Forelimb muscle (tissue), 1 donor: ENCODE measurements at regions not wholly inside any gene's neighbourhood (a gene's known extent, or its start where the extent isn't known, plus 50 kb on each side); places are given as distances from the start of the nearest gene placed in this dataset.
"Not testable (repeated sequence)": the region's sequence is repeated elsewhere in the genome, so short reads cannot be mapped to it uniquely, and the experiment has no call there.

ENCODE experiments used
- DNase-seq: peaks from one replicate; pipeline ENCODE4 v3.0.0-alpha.2; 2013; ENCODE audit warnings: low read depth

DNA sequence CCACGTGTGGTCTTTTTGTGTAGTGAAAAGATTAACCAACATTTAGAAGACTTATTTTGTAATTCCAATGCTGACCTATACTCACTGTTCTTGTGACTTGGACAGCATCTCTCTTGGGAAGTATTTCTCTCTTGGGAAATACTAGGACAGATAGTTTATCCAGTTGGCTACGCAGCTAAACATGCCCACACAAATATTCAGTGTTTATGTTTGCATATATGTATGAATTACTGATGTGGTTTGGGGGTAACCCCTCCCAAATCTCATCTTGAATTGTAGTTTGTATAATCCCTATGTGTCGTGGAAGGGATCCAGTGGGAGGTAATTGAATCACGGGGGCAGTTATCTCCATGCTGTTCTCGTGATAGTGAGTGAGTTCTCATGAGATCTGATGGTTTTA, 2062.3 kb upstream of the CELF4 start:
- no peak for DNase-seq

DNA sequence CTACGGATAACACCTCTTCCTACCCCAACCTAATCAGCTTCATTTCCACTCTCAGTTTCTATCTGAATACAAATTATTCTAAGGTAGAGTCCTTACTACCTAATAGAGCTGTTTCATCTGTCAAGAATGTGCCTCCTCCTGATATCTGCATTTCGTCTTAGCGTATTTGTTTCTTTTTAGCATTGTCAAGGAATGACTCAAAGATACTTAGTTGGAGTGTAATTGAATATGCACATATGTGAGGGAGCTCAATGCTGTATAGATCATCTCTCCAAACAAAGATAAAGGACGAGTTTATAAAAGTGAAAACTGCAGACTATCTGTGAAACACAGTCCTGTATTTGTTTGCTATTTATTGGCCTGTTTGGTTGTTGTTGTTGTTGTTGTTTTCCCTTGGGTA, 2059.4 kb upstream of the CELF4 start:
- DNase-seq: no peak

DNA sequence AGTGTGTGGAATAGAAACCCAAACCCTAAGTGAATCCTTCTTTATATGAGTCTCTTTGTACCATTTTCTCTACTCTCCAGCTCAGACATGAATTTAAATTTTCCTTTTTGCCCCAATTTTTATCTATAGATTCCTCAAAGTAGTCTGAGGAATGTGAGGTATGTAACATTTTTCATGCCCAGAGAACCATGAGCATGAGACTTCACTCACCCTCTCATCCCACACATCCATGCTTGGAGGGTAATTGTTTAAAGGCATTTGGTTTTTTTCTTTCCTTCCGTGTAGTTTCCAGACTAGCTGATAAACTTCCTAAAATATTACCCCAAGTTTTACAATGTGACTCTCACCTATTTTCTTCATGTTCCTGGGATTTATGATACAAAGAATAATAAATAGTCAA, 2056.8 kb upstream of the CELF4 start:
- DNase-seq: no peak

DNA sequence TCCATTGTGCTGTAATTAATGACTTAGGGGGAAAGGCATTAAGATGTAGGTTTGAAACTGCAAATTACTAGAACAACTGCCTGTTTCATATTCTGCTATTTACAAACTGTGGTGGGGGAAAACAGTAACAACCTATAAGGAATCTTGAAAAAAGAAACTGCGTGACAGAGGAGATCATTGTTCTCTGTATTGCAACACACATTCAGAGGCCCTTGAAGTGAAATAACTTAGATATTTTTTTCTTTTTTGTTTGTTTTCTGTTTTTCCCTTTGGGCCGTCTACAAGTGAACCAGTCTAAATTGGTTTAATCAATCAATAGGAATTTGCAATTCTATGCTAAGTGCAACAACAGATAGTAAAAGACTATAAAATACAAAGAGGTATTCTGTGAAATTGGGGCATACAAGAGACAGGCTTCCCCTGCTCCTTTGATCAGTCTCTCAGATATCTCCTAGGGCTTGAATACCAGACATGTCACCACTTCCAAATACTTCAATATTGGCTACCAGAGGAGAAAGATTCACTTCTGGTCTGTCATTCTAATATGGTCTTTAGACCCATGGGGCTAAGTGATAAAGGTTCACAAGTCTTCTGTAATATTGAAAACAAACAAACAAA, 2055.1 kb upstream of the CELF4 start:
- DNase-seq: no peak

DNA sequence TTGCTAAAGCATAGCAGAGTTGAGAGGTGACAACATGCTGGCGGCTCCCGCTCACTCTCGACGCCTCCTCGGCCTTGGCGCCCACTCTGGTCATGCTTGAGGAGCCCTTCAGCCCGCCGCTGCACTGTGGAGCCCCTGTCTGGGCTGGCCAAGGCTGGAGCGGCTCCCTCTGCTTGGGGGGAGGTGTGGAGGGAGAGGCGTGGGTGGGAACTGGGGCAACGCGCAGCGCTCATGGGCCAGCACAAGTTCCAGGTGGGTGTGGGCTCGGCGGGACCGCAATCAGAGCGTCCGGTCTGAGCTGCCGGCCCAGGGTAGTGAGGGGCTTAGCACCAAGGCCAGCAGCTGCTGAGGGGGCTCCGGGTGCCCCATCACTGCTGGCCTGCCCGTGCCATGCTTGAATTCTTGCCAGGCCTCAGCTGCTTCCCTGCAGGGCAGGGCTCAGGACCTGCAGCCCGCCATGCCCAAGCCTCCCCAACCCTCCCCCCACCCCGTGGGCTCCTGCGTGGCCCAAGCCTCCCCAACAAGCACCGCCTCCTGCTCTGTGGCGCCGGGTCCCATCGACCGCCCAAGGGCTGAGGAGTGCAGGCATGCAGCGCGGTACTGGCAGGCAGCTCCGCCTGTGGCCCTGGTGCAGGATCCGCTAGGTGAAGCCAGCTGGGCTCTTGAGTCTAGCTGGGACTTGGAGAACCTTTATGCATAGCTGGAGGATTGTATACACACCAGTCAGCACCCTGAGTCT, 2052.8 kb upstream of the CELF4 start:
- no peak for DNase-seq

DNA sequence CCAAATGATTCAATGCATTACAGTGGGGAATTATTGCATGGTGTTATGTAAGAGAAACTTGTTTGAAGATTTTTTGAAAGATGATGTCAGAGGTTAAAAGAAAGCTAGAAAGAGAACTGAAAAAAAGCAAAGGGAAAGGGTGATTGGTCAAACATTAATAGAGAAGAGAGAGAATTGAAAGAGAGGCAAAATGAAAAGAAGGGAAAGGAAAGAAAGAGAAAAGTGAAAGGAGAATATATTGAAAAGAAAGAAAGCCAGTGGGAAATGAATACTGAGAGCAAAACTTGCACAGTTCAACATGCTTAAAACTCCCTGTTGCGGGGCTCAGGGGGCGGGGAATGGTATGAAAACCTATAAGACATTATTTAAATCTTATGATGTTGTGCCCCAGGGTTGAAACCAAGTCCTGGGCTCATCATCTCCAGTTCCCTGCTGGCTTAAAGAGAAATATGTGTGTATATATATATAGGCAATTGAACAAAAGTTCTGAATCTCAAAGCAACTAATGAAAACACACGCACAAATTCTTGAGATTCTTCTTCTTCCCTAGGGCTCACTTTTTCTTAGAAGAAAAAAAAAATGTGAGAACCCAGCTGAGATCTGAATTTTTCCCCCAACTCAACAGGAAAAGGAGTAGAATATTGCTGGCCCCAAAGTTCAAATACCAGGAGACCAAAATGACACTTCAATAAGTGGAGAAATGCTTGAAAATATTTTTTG, 2045.9 kb upstream of the CELF4 start:
- DNase-seq: no peak

DNA sequence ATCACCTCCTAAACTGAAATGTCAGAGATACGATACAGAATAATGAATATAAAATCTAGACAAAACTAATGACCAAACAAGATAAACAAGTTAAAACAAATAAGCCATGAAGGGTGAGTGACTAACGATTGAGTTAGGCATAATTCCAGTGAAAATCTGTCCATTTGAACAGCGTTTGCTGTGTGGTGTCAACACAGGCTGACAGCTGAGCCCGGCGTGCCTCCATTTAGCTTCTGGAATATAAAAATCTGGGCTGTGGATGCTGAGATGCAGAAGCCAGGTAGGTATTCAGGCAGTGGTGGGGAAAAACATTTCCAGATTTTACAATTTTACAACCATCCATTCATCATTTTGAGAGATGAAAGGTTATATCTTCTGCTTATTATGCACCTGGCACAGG, 2041.4 kb upstream of the CELF4 start:
- DNase-seq: no peak

DNA sequence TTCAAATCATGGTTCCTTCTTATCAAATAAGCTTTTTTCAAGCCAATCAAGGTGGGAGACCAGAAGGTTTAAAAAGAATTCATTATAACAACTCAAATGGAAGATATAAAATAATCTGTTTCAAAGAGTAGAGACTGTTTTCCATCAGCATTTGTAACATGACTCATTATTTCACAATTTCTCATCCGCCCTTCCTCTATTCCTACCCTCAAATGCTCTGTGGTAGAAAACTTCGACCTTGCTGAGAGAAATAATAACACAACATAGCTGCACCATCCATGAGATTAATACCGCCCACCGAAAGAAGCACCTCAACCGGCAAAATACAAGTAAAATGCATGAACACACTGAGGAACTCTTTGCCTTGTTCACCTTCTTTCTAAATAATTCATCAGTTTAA, 2039.2 kb upstream of the CELF4 start:
- DNase-seq: no peak

DNA sequence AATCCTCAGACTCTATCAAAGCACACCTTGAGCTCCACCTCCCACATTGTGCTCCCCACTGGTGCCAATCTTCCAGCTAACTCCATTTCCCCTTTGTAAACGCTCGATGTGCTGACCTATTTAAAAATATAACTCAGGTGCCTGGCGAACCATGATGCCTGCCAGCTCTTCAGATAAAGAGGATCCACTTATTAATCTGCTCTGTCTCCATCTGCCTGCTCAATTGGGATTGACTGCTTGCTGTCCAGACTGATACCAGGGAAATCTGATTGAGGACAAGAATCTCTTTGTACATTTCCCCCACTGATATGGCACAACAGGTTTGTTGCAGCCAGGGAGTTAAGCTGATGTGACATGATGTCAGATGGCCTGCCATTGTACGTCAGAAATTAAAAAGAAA, 2036.5 kb upstream of the CELF4 start:
- DNase-seq: no peak

DNA sequence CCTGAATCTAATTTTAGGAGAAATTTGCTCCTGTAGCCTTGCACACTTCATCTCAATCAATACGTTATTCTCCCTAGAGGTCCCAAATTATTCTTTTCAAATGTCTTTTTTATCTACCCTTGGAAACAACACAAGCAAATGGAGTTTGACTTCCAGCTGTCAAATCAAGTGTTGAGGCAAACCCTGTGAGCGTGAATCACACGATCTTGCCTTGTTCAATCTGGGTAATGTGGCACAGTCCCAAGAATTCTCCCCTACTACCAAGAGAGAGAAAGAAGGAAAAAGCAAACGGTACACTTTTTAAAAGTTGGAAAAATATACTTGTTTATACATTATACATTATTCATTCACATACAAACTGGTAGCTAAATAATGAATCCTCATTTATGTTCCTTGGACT, 2035.3 kb upstream of the CELF4 start:
- no peak for DNase-seq

DNA sequence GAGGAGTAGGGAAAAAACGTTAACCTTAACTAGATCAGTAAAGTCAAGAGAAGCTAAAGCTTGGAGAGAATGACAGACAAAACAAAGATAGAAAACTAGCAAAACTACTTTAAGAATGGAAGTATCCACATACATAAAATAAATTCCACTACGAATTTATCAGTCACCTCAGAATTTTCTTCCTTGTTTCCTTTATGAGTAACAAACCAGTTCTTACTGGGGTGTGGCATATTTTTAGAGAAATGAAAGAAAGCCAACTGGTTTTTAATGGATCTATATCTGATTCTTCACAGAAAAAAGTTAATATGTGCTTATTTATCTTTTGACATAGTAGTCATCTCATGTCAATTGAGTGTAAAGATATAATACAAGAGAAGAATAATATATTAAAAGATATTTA, 2033.7 kb upstream of the CELF4 start:
- DNase-seq: no peak

DNA sequence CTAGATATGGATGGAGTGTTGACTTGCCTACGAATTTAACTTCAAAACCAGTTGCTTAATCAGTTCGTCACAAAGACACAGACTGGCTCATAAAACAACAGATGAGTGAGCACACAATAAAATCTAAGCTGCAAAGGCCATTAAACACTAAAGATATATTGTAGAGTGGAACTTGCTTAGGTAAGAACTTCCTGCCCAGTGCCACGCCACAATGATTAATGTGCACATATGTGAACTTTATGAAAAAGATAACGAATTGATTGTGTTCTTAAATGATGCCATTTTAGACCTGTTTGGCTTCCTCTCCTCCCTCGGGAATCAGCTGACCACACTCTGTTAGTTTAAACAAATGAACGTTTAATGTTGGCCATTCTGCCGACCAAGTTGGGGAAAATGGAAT, 2031.3 kb upstream of the CELF4 start:
- no peak for DNase-seq

DNA sequence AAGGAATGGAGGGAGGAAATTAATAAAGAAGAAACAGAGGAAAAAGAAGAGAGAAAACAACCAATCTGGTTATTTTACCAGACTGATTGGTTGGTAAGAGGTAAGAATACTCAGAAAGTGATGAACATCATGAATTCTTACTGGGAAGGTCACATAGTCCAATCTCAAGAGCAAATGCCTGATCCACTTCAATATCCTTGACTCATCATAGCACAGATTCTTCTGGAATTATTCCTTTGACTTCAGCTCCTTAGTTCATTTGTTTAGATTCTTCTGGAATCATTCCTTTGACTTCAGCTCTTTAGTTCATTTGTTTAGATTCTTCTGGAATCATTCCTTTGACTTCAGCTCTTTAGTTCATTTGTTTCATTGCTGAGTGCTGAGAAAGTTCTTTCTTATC, 2030.6 kb upstream of the CELF4 start:
- DNase-seq: no peak

DNA sequence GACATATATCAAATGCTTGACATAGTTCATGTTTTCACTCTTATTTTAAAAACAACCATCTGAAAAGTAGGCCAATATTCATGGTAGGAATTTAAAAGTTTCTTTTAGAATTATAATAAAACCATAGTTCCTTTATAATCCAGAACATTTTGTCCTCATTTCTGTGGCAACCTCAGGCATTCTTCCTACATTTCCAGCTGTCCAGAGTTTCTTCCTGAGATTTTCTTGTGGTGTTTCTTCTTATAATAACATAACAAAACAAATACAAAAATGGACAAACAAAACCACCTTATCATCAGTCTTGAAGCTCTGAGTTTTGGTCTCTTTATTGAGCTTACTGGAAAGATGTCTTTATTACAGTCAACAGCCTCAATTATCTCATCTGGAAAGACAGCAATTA, 2028.6 kb upstream of the CELF4 start:
- DNase-seq: no peak

DNA sequence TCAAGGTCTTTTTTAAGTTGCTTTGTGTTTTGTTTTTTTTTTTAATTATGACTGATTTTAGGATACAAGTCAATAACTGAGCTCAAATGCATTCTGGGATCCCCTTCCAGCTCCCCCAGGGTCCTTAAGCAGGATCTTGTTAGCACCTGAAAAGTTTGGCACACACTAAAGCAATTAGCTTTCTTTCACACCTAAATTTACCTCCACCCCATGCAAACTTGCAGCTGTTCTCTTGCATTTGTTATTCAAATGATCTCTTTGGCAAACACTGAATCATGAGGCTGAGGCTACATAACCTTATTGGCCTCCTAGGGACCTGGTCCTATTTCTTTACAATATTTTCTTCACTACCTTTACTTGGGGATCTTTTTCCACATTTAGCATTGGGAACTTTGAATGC, 2026.1 kb upstream of the CELF4 start:
- DNase-seq: no peak

DNA sequence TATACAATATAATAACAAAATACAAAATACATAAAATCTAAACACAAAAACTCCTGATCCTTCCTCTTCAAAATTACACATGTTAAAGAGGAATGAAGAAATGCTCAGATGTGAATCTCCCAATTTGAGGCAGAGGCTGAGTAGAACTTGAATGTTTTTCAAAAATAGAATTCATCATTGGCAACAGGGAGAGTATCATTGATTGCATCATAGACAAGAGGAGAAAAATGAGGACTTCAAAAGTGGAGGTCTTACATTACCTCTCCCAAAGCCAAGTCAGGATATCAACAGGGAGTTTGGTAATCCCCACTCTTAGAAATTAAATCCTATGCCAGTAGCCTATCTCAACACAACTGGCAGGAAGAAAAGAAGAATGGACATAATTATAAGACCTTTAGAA, 2023.9 kb upstream of the CELF4 start:
- DNase-seq: no peak

DNA sequence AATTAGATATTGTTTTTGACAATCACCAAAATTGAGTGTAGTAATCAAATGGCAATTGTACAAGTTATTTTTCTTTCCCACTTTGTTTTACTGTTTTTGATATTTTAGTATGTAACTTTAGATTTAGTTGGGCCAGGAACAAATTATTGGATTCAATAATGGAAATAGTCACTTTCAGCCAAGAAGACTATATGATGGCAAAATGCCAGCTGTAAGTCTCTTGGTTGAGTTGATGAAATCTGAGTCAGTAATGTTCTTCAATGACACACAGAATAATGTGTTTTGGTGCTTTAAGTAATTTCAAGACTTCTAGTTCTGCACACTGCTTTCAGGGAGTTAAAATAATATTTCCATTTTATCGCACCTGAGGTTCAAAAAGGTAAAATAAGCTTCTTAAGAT, 2022.0 kb upstream of the CELF4 start:
- peak; percentile 29 for DNase-seq

DNA sequence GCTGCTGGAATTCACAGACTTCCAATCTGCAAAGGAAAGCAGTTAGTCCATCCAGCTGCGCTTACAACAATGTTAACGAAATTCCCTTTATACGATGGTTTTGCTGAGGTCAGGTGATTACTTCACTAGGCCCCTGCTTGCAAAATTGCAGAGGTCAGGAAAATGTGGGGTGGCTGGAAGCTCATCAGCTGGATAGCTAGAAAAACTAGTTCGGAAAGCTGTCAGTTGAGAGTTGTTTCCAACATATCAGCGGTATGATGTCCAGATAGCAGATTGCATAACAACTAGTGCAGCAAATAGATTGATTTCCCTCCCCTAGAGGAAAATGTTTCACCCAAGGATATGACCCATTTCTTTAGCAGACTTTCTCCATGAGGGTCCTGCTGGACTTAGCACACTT, 2021.1 kb upstream of the CELF4 start:
- peak; percentile 17 for DNase-seq

DNA sequence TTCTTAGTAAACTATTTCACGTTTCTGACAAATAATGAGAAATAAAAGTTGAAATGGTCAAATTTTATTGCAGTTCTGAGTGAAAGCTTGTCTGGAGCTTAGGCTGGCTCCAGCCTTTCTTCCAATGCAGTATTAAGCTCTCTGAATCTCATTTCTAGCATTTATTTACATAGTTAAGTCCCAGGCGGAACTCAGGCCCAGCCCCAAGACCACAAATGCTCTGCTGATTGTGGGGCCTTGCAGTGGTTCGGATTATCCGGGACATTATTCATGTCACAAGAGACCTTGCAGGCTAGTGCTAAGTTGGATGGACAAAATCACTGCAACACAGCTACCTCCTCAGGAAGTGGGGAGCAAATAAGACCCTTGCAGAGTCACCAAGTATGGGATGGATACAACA, 2009.3 kb upstream of the CELF4 start:
- DNase-seq: no peak

DNA sequence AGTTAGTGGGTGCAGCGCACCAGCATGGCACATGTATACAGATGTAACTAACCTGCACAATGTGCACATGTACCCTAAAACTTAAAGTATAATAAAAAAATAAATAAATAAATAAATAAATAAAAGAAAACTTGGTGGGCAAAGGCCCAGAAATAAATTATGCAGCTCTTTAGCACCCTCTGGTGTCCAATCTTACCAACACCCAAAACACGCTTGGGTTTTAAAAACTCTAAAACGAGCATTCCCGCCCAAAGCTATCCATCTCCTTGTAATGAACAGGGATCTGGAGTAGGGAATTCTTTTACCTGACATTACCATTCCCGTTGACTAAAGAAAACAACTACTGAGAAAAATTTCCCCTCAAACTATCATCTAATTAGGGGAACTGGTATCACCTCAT, 2005.9 kb upstream of the CELF4 start:
- DNase-seq: no peak

DNA sequence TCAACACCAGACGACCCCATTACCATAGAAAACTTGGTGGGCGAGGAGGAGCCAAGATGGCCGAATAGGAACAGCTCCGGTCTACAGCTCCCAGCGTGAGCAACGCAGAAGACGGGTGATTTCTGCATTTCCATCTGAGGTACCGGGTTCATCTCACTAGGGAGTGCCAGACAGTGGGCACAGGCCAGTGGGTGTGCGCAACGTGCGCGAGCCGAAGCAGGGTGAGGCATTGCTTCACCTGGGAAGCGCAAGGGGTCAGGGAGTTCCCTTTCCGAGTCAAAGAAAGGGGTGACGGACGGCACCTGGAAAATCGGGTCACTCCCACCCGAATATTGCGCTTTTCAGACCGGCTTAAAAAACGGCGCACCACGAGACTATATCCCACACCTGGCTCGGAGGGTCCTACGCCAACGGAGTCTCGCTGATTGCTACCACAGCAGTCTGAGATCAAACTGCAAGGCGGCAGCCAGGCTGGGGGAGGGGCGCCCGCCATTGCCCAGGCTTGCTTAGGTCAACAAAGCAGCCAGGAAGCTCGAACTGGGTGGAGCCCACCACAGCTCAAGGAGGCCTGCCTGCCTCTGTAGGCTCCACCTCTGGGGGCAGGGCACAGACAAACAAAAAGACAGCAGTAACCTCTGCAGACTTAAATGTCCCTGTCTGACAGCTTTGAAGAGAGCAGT, 2000.1 kb upstream of the CELF4 start:
- DNase-seq: not testable (repeated sequence)

DNA sequence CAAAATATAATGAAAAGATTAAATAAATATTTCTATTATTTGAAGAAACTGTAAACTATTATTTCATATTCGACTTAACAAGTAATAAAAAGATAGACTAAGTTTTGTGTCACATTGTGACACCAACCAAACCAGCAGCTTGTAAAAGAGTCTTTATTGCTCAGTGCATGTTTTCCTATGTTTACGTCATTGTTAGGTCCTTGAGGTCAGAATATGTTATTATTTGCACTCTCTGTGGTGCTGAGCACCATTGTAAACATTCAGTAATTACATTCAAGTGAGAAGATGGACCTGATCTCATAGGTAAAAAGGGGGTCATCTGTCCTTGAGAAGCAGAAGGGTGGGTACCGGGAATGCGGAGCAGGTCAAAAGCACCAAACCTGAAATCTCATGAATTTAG, 1999.1 kb upstream of the CELF4 start:
- no peak for DNase-seq

DNA sequence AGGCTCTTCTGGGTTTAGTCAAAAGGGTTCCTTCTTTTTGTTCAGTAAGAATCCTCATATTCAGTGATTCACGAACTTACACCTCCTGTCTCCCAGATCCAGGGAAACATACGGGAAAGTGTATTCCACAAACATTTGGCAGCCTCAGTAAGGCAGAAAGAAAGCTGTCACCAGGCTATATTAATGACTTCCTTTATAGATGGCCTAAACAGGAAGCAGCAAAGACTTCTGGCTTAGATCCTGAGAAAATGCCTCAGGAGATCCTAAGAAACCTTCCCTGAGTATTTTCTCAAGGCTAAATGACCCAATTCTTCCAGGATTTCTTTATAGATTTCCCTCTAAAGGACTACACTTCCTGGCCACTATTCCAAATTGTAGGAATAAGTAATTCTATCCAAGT, 1995.5 kb upstream of the CELF4 start:
- peak; percentile 73 for DNase-seq
